ENCODE measurements at regions not wholly inside any gene's neighbourhood (a gene's known extent, or its start where the extent isn't known, plus 50 kb on each side); places are given as distances from the start of the nearest gene placed in this dataset.

GRCh38 chr3:72352176-72352575 is 496.1 kb downstream of the SHQ1 start:
- DNase-seq, result no peak
- Histone ChIP-seq H3K9me3 (no peaks in the 10 kb centered on the region), H3K4me1 (peaks cover 11% of the 10 kb centered on the region), H3K4me3 (ENCODE audit: low read depth, low read length) (no peak overlapping the region), H3K36me3 (no peaks in the 10 kb centered on the region), H3K27me3 (no peaks in the 10 kb centered on the region)
- TF ChIP-seq CTCF (IDR thresholded peaks at IDR 0.05; ENCODE audit: low read depth, low read length), result no peak

- Histone ChIP-seq H3K4me1 (peaks cover 11% of the 10 kb centered on the region), H3K27me3 (no peaks in the 10 kb centered on the region), H3K4me3 (ENCODE audit: low read depth, low read length) (no peak overlapping the region), H3K9me3 (no peaks in the 10 kb centered on the region), H3K36me3 (no peaks in the 10 kb centered on the region)
- no peak for TF ChIP-seq CTCF (IDR thresholded peaks at IDR 0.05; ENCODE audit: low read depth, low read length)
- no peak for DNase-seq
Observed at GRCh38 chr3:72351536-72351935, 496.7 kb downstream of the SHQ1 start.

GRCh38 chr3:72350761-72351505 is 497.3 kb downstream of the SHQ1 start:
- Histone ChIP-seq H3K36me3 (no peaks in the 10 kb centered on the region), H3K27me3 (no peaks in the 10 kb centered on the region), H3K9me3 (no peaks in the 10 kb centered on the region), H3K4me1 (peaks cover 16% of the 10 kb centered on the region), H3K4me3 (ENCODE audit: low read depth, low read length) (no peak overlapping the region)
- TF ChIP-seq CTCF (IDR thresholded peaks at IDR 0.05; ENCODE audit: low read depth, low read length), result no peak
- no peak for DNase-seq

GRCh38 chr3:72348357-72348756 is 499.9 kb downstream of the SHQ1 start:
- no peaks in the 10 kb centered on the region for H3K9me3 ChIP-seq
- TF ChIP-seq CTCF (IDR thresholded peaks at IDR 0.05; ENCODE audit: low read depth, low read length), result no peak
- DNase-seq, result no peak
- no peak overlapping the region for H3K4me3 ChIP-seq (ENCODE audit: low read depth, low read length)
- H3K27me3 ChIP-seq, result no peaks in the 10 kb centered on the region
- no peaks in the 10 kb centered on the region for H3K36me3 ChIP-seq
- peaks cover 9% of the 10 kb centered on the region for H3K4me1 ChIP-seq

- no peak for TF ChIP-seq CTCF (IDR thresholded peaks at IDR 0.05; ENCODE audit: low read depth, low read length)
- Histone ChIP-seq H3K27me3 (no peaks in the 10 kb centered on the region), H3K4me3 (ENCODE audit: low read depth, low read length) (no peak overlapping the region), H3K4me1 (peaks cover 7% of the 10 kb centered on the region), H3K36me3 (no peaks in the 10 kb centered on the region), H3K9me3 (no peaks in the 10 kb centered on the region)
- no peak for DNase-seq
Observed at GRCh38 chr3:72347819-72348319, 500.4 kb downstream of the SHQ1 start.

GRCh38 chr3:72346526-72346926 is 501.7 kb downstream of the SHQ1 start:
- no peak overlapping the region for H3K4me3 ChIP-seq (ENCODE audit: low read depth, low read length)
- no peak for DNase-seq
- no peak for TF ChIP-seq CTCF (IDR thresholded peaks at IDR 0.05; ENCODE audit: low read depth, low read length)
- H3K36me3 ChIP-seq, result no peaks in the 10 kb centered on the region
- no peaks in the 10 kb centered on the region for H3K9me3 ChIP-seq
- H3K27me3 ChIP-seq, result no peaks in the 10 kb centered on the region
- peaks cover 7% of the 10 kb centered on the region for H3K4me1 ChIP-seq

All from BE2C (cell line).